H9 (cell line): ENCODE measurements at regions not wholly inside any gene's neighbourhood (a gene's known extent, or its start where the extent isn't known, plus 50 kb on each side); places are given as distances from the start of the nearest gene placed in this dataset.

Source experiments
- DNase-seq: peaks from one replicate; pipeline ENCODE4 v3.0.0-alpha.2; 2017
- H2AFZ ChIP-seq: one replicate; pipeline ENCODE4 v1.6.1; 2013; ENCODE audit warnings: mild to moderate bottlenecking, low read length, control low read depth, moderate library complexity
- H2AK5ac ChIP-seq: 2 replicates; pipeline ENCODE4 v1.6.1; 2013; ENCODE audit warnings: low read length, control low read depth, mixed read lengths; ENCODE audit not compliant: insufficient read length
- H2BK120ac ChIP-seq: one replicate; pipeline ENCODE4 v1.6.1; 2013; ENCODE audit warnings: low read depth, mild to moderate bottlenecking, low read length, control low read depth, inconsistent platforms; ENCODE audit not compliant: poor library complexity, severe bottlenecking
- H2BK12ac ChIP-seq: 2 replicates; pipeline ENCODE4 v1.6.1; 2013; ENCODE audit warnings: low read length, control low read depth, mixed read lengths, low read depth; ENCODE audit not compliant: insufficient read length
- H2BK15ac ChIP-seq: 2 replicates; pipeline ENCODE4 v1.6.1; 2013; ENCODE audit warnings: low read depth, low read length, control low read depth
- H2BK20ac ChIP-seq: one replicate; pipeline ENCODE4 v1.6.1; 2013; ENCODE audit warnings: low read depth, mild to moderate bottlenecking, low read length, control low read depth, inconsistent platforms; ENCODE audit not compliant: poor library complexity, severe bottlenecking
- H2BK5ac ChIP-seq: 2 replicates; pipeline ENCODE4 v1.6.1; 2013; ENCODE audit warnings: low read length, control low read depth, mixed read lengths; ENCODE audit not compliant: insufficient read length
- H3K14ac ChIP-seq: 2 replicates; pipeline ENCODE4 v1.6.1; 2013; ENCODE audit warnings: low read length, control low read depth; ENCODE audit not compliant: insufficient read depth
- H3K18ac ChIP-seq: 2 replicates; pipeline ENCODE4 v1.6.1; 2013; ENCODE audit warnings: low read depth, mild to moderate bottlenecking, mixed read lengths, low read length, control low read depth; ENCODE audit not compliant: insufficient read length
- H3K23ac ChIP-seq: 2 replicates; pipeline ENCODE4 v1.6.1; 2013; ENCODE audit warnings: low read length, control low read depth, mixed read lengths, low read depth; ENCODE audit not compliant: insufficient read length
- H3K23me2 ChIP-seq: 2 replicates; pipeline ENCODE4 v1.6.1; 2013; ENCODE audit warnings: low read depth, mild to moderate bottlenecking, mixed read lengths, low read length, control low read depth; ENCODE audit not compliant: insufficient read length, poor library complexity, severe bottlenecking
- H3K27ac ChIP-seq: 2 replicates; pipeline ENCODE4 v1.5.1; 2013; ENCODE audit warnings: low read length, control low read depth, mixed read lengths, low read depth; ENCODE audit not compliant: insufficient read length
- H3K27me3 ChIP-seq: 2 replicates; pipeline ENCODE4 v1.6.1; 2013; ENCODE audit warnings: low read length, control low read depth, inconsistent platforms; ENCODE audit not compliant: insufficient read depth
- H3K4ac ChIP-seq: 2 replicates; pipeline ENCODE4 v1.6.1; 2013; ENCODE audit warnings: low read depth, mild to moderate bottlenecking, control low read depth, inconsistent platforms, low read length, moderate library complexity
- H3K4me1 ChIP-seq: 2 replicates; pipeline ENCODE4 v1.6.1; 2013; ENCODE audit warnings: low read length, control low read depth, inconsistent platforms; ENCODE audit not compliant: insufficient read depth
- H3K4me2 ChIP-seq: 2 replicates; pipeline ENCODE4 v1.6.1; 2013; ENCODE audit warnings: low read length, control low read depth, mixed read lengths; ENCODE audit not compliant: insufficient read length, insufficient read depth
- H3K56ac ChIP-seq: 2 replicates; pipeline ENCODE4 v1.6.1; 2013; ENCODE audit warnings: low read depth, mild to moderate bottlenecking, mixed read lengths, low read length, control low read depth; ENCODE audit not compliant: insufficient read length
- H3K79me1 ChIP-seq: 2 replicates; pipeline ENCODE4 v1.6.1; 2013; ENCODE audit warnings: low read depth, mild to moderate bottlenecking, moderate library complexity, low read length, control low read depth, inconsistent platforms; ENCODE audit not compliant: insufficient read depth, poor library complexity, severe bottlenecking
- H3K79me2 ChIP-seq: 2 replicates; pipeline ENCODE4 v1.6.1; 2013; ENCODE audit warnings: low read length, control low read depth, inconsistent platforms; ENCODE audit not compliant: insufficient read depth
- H3K9ac ChIP-seq: 2 replicates; pipeline ENCODE4 v1.6.1; 2013; ENCODE audit warnings: low read length, control low read depth, mixed read lengths; ENCODE audit not compliant: insufficient read length; ENCODE audit errors: extremely low read depth
- H3K9me3 ChIP-seq: one replicate; pipeline ENCODE4 v1.6.1; 2013; ENCODE audit warnings: low read depth, low read length, inconsistent platforms; ENCODE audit not compliant: control insufficient read depth
- H3T11ph ChIP-seq: one replicate; pipeline ENCODE4 v1.6.1; 2013; ENCODE audit warnings: mild to moderate bottlenecking, low read length, control low read depth, inconsistent platforms
- H4K20me1 ChIP-seq: one replicate; pipeline ENCODE4 v1.6.1; 2013; ENCODE audit not compliant: control insufficient read depth, insufficient read length, insufficient read depth
- H4K5ac ChIP-seq: 2 replicates; pipeline ENCODE4 v1.6.1; 2013; ENCODE audit warnings: low read depth, mild to moderate bottlenecking, mixed read lengths, low read length, control low read depth; ENCODE audit not compliant: insufficient read length
- H4K8ac ChIP-seq: replicated peaks from 2 replicates; pipeline ENCODE4 v1.6.1; 2013; ENCODE audit warnings: low read length, control low read depth, mixed read lengths, low read depth; ENCODE audit not compliant: insufficient read length
- H4K91ac ChIP-seq: 2 replicates; pipeline ENCODE4 v1.6.1; 2013; ENCODE audit warnings: low read depth, mild to moderate bottlenecking, moderate library complexity, mixed read lengths, low read length, control low read depth; ENCODE audit not compliant: insufficient read length
- H3K27ac Mint-ChIP-seq, 3 experiments: 2 replicates in 2 of 3; 3 replicates in 1 of 3; pipeline ENCODE4 v1.8.0; 2020 to 2021; ENCODE audit warnings: mixed read lengths in 3 of 3, mild to moderate bottlenecking in 1 of 3, moderate library complexity in 1 of 3
- H3K27me3 Mint-ChIP-seq: 2 replicates; pipeline ENCODE4 v1.8.0; 2021; ENCODE audit warnings: low read depth, mild to moderate bottlenecking, moderate library complexity, mixed read lengths
- H3K36me3 Mint-ChIP-seq, 3 experiments: 2 replicates in 2 of 3; 3 replicates in 1 of 3; pipeline ENCODE4 v1.8.0; 2020 to 2021; ENCODE audit warnings: low read depth in 3 of 3, mixed read lengths in 3 of 3; ENCODE audit not compliant: insufficient read depth in 1 of 3
- H3K4me1 Mint-ChIP-seq, 2 experiments: 2 replicates each; pipeline ENCODE4 v1.8.0; 2020; ENCODE audit warnings: mixed read lengths in 2 of 2
- H3K4me3 Mint-ChIP-seq, 2 experiments: 2 replicates in 1 of 2; 3 replicates in 1 of 2; pipeline ENCODE4 v1.8.0; 2020 to 2021; ENCODE audit warnings: mild to moderate bottlenecking in 2 of 2, mixed read lengths in 2 of 2, moderate library complexity in 1 of 2
- H3K9me3 Mint-ChIP-seq, 2 experiments: 2 replicates in 1 of 2; 3 replicates in 1 of 2; pipeline ENCODE4 v1.8.0; 2020; ENCODE audit warnings: mild to moderate bottlenecking in 2 of 2, mixed read lengths in 2 of 2, moderate library complexity in 1 of 2
- WGBS: extraction: QIAGEN DNeasy Blood & Tissue Kit; methylation state at CpG from one replicate; pipeline ENCODE4 v1.1.7; 2013; ENCODE audit warnings: missing lambda C conversion rate, low lambda C conversion rate, mixed read lengths; ENCODE audit not compliant: insufficient read length; ENCODE audit errors: extremely low coverage; 5-methylcytosine and 5-hydroxymethylcytosine counted together
- TF ChIP-seq, protein P1 (sequence below): fragments of 200-600 bp; sonication (generic); conservative IDR thresholded peaks from 3 replicates; pipeline ENCODE4 v1.8.0; 2021; ENCODE audit warnings: antibody characterized with exemption, mild to moderate bottlenecking

DNA sequence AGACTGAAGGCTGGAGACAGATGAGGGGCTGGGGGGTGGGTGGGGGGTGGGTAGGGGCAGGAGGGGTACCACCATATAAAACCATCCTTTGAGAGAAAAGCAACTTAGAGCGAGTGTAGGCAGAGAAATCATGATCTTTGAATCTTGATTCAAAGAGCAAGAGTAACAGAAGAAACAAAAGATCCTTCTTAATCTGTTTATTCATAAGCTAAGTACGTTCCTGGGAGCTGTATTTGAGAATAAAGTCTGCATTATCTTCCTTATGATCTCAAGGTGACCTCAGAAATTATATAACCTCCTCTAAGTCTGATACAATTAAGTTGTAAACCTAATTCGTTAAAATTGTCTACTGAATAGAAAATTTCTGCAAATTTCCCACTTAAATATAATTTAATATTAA, 558.8 kb downstream of the NR2F1-AS1 start:
- no peaks in the 10 kb centered on the region for H3K9me3 Mint-ChIP-seq
- H3K27me3 ChIP-seq: no peaks in the 10 kb centered on the region

More for the DNA sequence above, 558.8 kb downstream of the NR2F1-AS1 start:
- Histone ChIP-seq H3K23ac (no peak overlapping the region), H4K8ac (no peak overlapping the region), H2AFZ (no peak overlapping the region), H2BK15ac (no peak overlapping the region), H3K27ac (no peak overlapping the region), H3K18ac (no peak overlapping the region), H2BK12ac (no peak overlapping the region), H3K14ac (no peak overlapping the region), H3K9me3 (no peaks in the 10 kb centered on the region), H3K4me2 (no peak overlapping the region), H3K9ac (no peak overlapping the region), H3T11ph (no peak overlapping the region), H3K79me2 (no peaks in the 10 kb centered on the region), H3K23me2 (no peaks in the 10 kb centered on the region), H4K91ac (no peak overlapping the region), H3K4ac (no peak overlapping the region), H3K4me1 (no peaks in the 10 kb centered on the region), H2BK120ac (no peak overlapping the region), H4K5ac (no peak overlapping the region), H2AK5ac (no peak overlapping the region), H2BK5ac (no peak overlapping the region), H4K20me1 (no peaks in the 10 kb centered on the region), H3K79me1 (no peaks in the 10 kb centered on the region), H2BK20ac (no peak overlapping the region), H3K56ac (no peak overlapping the region)
- 100% methylated on average over 1 of the region's 3 CpGs for WGBS
- Mint-ChIP-seq H3K27ac (no peak overlapping the region), H3K36me3 (no peaks in the 10 kb centered on the region), H3K4me3 (no peak overlapping the region), H3K4me1 (peaks cover 18 to 23% of the 10 kb centered on the region in 2 experiments), H3K27me3 (no peaks in the 10 kb centered on the region)
- TF ChIP-seq, protein P1, sequence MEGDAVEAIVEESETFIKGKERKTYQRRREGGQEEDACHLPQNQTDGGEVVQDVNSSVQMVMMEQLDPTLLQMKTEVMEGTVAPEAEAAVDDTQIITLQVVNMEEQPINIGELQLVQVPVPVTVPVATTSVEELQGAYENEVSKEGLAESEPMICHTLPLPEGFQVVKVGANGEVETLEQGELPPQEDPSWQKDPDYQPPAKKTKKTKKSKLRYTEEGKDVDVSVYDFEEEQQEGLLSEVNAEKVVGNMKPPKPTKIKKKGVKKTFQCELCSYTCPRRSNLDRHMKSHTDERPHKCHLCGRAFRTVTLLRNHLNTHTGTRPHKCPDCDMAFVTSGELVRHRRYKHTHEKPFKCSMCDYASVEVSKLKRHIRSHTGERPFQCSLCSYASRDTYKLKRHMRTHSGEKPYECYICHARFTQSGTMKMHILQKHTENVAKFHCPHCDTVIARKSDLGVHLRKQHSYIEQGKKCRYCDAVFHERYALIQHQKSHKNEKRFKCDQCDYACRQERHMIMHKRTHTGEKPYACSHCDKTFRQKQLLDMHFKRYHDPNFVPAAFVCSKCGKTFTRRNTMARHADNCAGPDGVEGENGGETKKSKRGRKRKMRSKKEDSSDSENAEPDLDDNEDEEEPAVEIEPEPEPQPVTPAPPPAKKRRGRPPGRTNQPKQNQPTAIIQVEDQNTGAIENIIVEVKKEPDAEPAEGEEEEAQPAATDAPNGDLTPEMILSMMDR: no peak
- DNase-seq: no peak
